ENCODE measurements at regions not wholly inside any gene's neighbourhood (a gene's known extent, or its start where the extent isn't known, plus 50 kb on each side); places are given as distances from the start of the nearest gene placed in this dataset.

GRCh38 chr3:31481697-31482096 lies 51.0 kb upstream of the STT3B start:
- DNase-seq: no peak

- no peak for DNase-seq
Observed at GRCh38 chr3:31482493-31483200, 50.1 kb upstream of the STT3B start.
